T-cell (primary cell): ENCODE measurements at regions not wholly inside any gene's neighbourhood (a gene's known extent, or its start where the extent isn't known, plus 50 kb on each side); places are given as distances from the start of the nearest gene placed in this dataset.
"Not testable (repeated sequence)": the region's sequence is repeated elsewhere in the genome, so short reads cannot be mapped to it uniquely, and the experiment has no call there.

Experiments
- ATAC-seq, 4 experiments: fragments of 200-7000 bp in 3 of 4; fragments of 150-1000 bp in 1 of 4; cut with Tn5 transposase; replicated peaks in 1 of 4; 1 replicate in 3 of 4; 2 replicates in 1 of 4; pipeline ENCODE4 v1.10.0; 2021; ENCODE audit warnings: moderate library complexity in 3 of 4, mild to moderate bottlenecking in 2 of 4, moderate number of reproducible peaks in 1 of 4
- CTCF ChIA-PET, 2 donors: fragments of 300-600 bp; sonication (Branson Sonifier 250); formaldehyde crosslinking; loops; one replicate each; lab custom pipeline; 2022; ENCODE audit warnings: antibody characterized with exemption in 2 of 2; lab: Charles Lee
- POLR2A ChIA-PET, 2 donors: fragments of 300-600 bp; sonication (Branson Sonifier 250); formaldehyde crosslinking; loops; one replicate each; lab custom pipeline; 2022; ENCODE audit warnings: antibody characterized with exemption in 2 of 2; lab: Charles Lee
- DNase-seq, 35 experiments: peaks; one replicate each; pipeline versions ENCODE4 v3.0.0 to v3.0.0-alpha.2; 2013 to 2023
- H3K27ac ChIP-seq: one replicate; pipeline ENCODE4 v1.5.1; 2013; ENCODE audit warnings: low read length
- H3K27me3 ChIP-seq, 2 experiments: replicated peaks in 1 of 2; 1 replicate in 1 of 2; 2 replicates in 1 of 2; pipeline versions ENCODE4 v1.6.1 to v1.7.0; 2013; ENCODE audit warnings: low read length in 1 of 2, mixed read lengths in 1 of 2; ENCODE audit not compliant: control insufficient read depth in 2 of 2, insufficient read depth in 2 of 2; ENCODE audit errors: extremely low read depth in 1 of 2
- H3K36me3 ChIP-seq, 2 donors: 1 replicate in 1 of 2; 2 replicates in 1 of 2; pipeline versions ENCODE4 v1.6.1 to v1.7.0; 2013; ENCODE audit warnings: low read length in 1 of 2; ENCODE audit not compliant: control insufficient read depth in 2 of 2, insufficient read depth in 1 of 2; ENCODE audit errors: extremely low read depth in 1 of 2
- H3K4me1 ChIP-seq, 2 experiments: 1 replicate in 1 of 2; 2 replicates in 1 of 2; pipeline versions ENCODE4 v1.6.1 to v1.7.0; 2013; ENCODE audit warnings: low read length in 2 of 2, mixed read lengths in 1 of 2; ENCODE audit not compliant: insufficient read depth in 2 of 2, control insufficient read depth in 1 of 2; ENCODE audit errors: extremely low read depth in 1 of 2
- H3K4me3 ChIP-seq, 2 donors: 1 replicate in 1 of 2; 2 replicates in 1 of 2; pipeline versions ENCODE4 v1.5.1 to v1.7.0; 2013; ENCODE audit warnings: mild to moderate bottlenecking in 2 of 2, low read length in 1 of 2, moderate library complexity in 1 of 2; ENCODE audit not compliant: control insufficient read depth in 1 of 2; ENCODE audit errors: extremely low read depth in 1 of 2
- H3K9me3 ChIP-seq: 2 replicates; pipeline ENCODE4 v1.7.0; 2013
- H3K27ac Mint-ChIP-seq, 2 donors: one replicate each; pipeline ENCODE4 v1.8.0; 2020 to 2021; ENCODE audit warnings: mild to moderate bottlenecking in 2 of 2, mixed read lengths in 2 of 2
- H3K27me3 Mint-ChIP-seq, 2 donors: one replicate each; pipeline ENCODE4 v1.8.0; 2021 to 2022; ENCODE audit warnings: mixed read lengths in 2 of 2
- H3K36me3 Mint-ChIP-seq: one replicate; pipeline ENCODE4 v1.8.0; 2021; ENCODE audit warnings: mixed read lengths
- H3K4me1 Mint-ChIP-seq, 3 donors: one replicate each; pipeline ENCODE4 v1.8.0; 2020 to 2022; ENCODE audit warnings: mixed read lengths in 3 of 3, mild to moderate bottlenecking in 1 of 3
- H3K4me3 Mint-ChIP-seq, 3 donors: one replicate each; pipeline ENCODE4 v1.8.0; 2020 to 2022; ENCODE audit warnings: mild to moderate bottlenecking in 3 of 3, mixed read lengths in 3 of 3, moderate library complexity in 3 of 3
- H3K9me3 Mint-ChIP-seq, 3 donors: one replicate each; pipeline ENCODE4 v1.8.0; 2020 to 2022; ENCODE audit warnings: mixed read lengths in 3 of 3
- WGBS: methylation state at CpG from one replicate; pipeline ENCODE4 v1.1.5; 2013; ENCODE audit warnings: missing lambda C conversion rate; ENCODE audit not compliant: insufficient coverage; 5-methylcytosine and 5-hydroxymethylcytosine counted together

GRCh38 chr7:17097668-17098297 is 200.7 kb upstream of the AHR start:
- CTCF ChIA-PET = no interaction called here

DNA sequence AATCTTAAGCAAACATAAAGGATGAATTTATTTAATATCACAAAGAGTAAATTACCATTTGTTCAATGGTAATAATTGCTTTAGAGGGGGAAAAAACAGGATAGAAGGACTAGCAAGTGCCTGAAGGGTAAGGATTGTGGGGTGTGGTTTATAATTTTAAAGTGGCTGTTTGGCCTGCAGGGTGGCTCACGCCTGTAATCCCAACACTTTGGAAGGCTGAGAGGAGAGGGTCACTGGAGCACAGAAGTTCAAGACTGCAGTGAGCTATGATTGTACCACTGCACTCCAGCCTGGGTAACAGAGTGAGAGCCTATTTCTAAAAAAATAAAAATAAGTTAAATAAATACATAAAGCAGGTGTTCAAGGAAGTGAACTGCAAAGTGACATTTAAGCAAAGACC is 199.9 kb upstream of the AHR start:
- ChIA-PET POLR2A (no interaction called here), CTCF (no interaction called here)
- H3K36me3 Mint-ChIP-seq = no peaks in the 10 kb centered on the region
- H3K4me3 Mint-ChIP-seq = no peak overlapping the region
- Histone ChIP-seq H3K4me1 (no peaks in the 10 kb centered on the region), H3K27ac (no peak overlapping the region), H3K9me3 (no peaks in the 10 kb centered on the region), H3K36me3 (no peaks in the 10 kb centered on the region), H3K27me3 (no peaks in the 10 kb centered on the region), H3K4me3 (no peak overlapping the region)
- no peak overlapping the region for H3K27ac Mint-ChIP-seq
- 100% methylated on average over 1 of the region's 1 CpG for WGBS
- H3K27me3 Mint-ChIP-seq = no peaks in the 10 kb centered on the region
- ATAC-seq (no peak), DNase-seq (no peak)
- H3K4me1 Mint-ChIP-seq = peaks cover 0 to 9% (median 0%) of the 10 kb centered on the region in 3 donors
- H3K9me3 Mint-ChIP-seq = no peaks in the 10 kb centered on the region

More at GRCh38 chr7:17097668-17098297, 200.7 kb upstream of the AHR start:
- Mint-ChIP-seq H3K27ac (no peak overlapping the region), H3K36me3 (no peaks in the 10 kb centered on the region), H3K27me3 (no peaks in the 10 kb centered on the region), H3K4me1 (peaks cover 0 to 9% (median 0%) of the 10 kb centered on the region in 3 donors), H3K4me3 (no peak overlapping the region), H3K9me3 (no peaks in the 10 kb centered on the region)
- Histone ChIP-seq H3K4me1 (no peaks in the 10 kb centered on the region), H3K4me3 (no peak overlapping the region), H3K9me3 (no peaks in the 10 kb centered on the region), H3K27me3 (no peaks in the 10 kb centered on the region), H3K36me3 (no peaks in the 10 kb centered on the region), H3K27ac (no peak overlapping the region)
- ATAC-seq (no peak), DNase-seq (no peak)
- POLR2A ChIA-PET = no interaction called here
- WGBS = 69% methylated on average over 2 of the region's 7 CpGs

DNA sequence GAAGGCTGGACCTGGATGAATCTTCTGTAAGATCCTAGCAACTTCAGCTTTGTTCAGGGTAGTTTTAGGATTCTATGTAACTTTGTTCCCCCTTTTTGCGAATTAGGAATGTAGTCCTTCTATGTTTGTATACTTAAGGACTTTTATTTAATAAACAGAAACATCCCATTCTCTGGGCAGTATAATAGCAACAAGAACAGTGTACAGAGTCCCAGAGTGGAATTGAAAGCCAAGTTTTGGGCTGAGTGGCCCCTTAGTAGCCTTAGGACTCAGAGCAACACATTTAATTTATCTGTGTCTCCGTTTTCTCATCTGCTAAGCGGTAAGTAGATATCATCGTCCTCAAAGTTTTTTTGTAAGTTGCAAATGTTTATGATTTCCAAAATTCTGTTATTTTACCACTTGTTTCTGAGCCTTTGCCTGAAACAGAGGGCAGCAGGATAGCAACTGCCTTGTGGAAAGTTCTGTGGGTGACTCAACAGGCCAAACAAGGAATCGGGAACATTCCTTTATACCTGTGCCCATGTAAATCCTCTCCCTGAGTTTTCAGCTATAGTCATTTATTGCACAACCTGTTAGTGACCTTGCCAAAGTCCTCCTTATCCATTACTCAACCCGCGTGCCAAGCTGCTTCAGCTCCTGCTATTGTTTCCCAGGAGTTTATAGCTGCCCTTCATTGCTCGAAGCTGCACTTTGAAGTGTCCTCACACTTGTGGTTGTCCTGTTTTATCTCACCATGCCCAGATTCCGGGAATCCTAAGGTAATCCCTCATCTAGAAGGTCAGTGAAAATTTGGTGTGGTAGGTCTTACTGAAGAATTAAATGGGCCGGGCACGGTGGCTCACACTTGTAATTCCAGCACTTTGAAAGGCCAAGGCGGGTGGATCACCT is 199.1 kb upstream of the AHR start:
- Mint-ChIP-seq H3K27ac (no peak overlapping the region), H3K36me3 (no peaks in the 10 kb centered on the region), H3K9me3 (no peaks in the 10 kb centered on the region), H3K4me1 (peaks cover 0 to 9% (median 0%) of the 10 kb centered on the region in 3 donors), H3K27me3 (no peaks in the 10 kb centered on the region), H3K4me3 (no peak overlapping the region)
- Histone ChIP-seq H3K9me3 (no peaks in the 10 kb centered on the region), H3K36me3 (no peaks in the 10 kb centered on the region), H3K27ac (no peak overlapping the region), H3K27me3 (no peaks in the 10 kb centered on the region), H3K4me1 (no peaks in the 10 kb centered on the region), H3K4me3 (no peak overlapping the region)
- ATAC-seq = no peak
- CTCF ChIA-PET = no interaction called here
- 95% methylated on average over 7 of the region's 12 CpGs for WGBS
- POLR2A ChIA-PET = no interaction called here
- no peak for DNase-seq

DNA sequence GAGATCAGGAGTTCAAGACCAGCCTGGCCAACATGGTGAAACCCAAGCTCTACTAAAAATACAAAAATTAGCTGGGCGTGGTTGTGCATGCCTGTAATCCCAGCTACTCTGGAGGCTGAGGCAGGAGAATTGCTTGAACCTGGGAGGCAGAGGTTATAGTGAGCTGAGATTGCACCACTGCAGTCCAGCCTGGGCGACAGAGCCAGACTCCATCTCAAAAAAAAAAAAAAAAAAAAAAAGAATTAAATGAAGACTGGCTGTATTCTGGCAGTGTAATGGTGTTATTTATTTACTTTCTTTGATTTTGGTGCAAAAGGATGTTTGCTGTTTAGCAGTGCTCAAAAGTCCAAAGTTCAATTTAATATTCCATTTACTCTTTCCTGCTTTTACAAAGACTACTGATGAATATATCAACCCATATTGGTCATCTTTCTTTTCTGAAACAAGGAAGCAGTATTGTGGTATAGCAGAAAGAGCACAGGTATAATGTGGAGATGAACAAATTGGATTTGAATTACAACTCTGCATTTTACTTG is 198.4 kb upstream of the AHR start:
- H3K36me3 ChIP-seq, H3K4me1 Mint-ChIP-seq, CTCF ChIA-PET, ATAC-seq, H3K27me3 ChIP-seq, H3K27me3 Mint-ChIP-seq, H3K27ac Mint-ChIP-seq, H3K9me3 ChIP-seq, DNase-seq, H3K4me3 ChIP-seq, H3K27ac ChIP-seq, H3K4me1 ChIP-seq, H3K9me3 Mint-ChIP-seq, H3K4me3 Mint-ChIP-seq, H3K36me3 Mint-ChIP-seq, POLR2A ChIA-PET: not testable (repeated sequence)
- WGBS = no CpG with 5 or more reads among the region's 2 CpGs

GRCh38 chr7:17101207-17101696 is 197.2 kb upstream of the AHR start:
- ChIA-PET CTCF (no interaction called here), POLR2A (no interaction called here)
- Histone ChIP-seq H3K9me3 (no peaks in the 10 kb centered on the region), H3K27ac (no peak overlapping the region), H3K27me3 (no peaks in the 10 kb centered on the region), H3K4me1 (no peaks in the 10 kb centered on the region), H3K4me3 (no peak overlapping the region), H3K36me3 (no peaks in the 10 kb centered on the region)
- Mint-ChIP-seq H3K4me1 (peaks cover 0 to 9% (median 0%) of the 10 kb centered on the region in 3 donors), H3K27me3 (no peaks in the 10 kb centered on the region), H3K36me3 (no peaks in the 10 kb centered on the region), H3K4me3 (no peak overlapping the region), H3K27ac (no peak overlapping the region), H3K9me3 (no peaks in the 10 kb centered on the region)
- WGBS = 94% methylated on average over 5 of the region's 6 CpGs
- no peak for DNase-seq
- ATAC-seq = no peak

GRCh38 chr7:17103170-17103569 is 195.3 kb upstream of the AHR start:
- no peaks in the 10 kb centered on the region for H3K36me3 Mint-ChIP-seq
- CTCF ChIA-PET = no interaction called here
- WGBS = no CpG with 5 or more reads among the region's 4 CpGs

More at GRCh38 chr7:17103170-17103569, 195.3 kb upstream of the AHR start:
- POLR2A ChIA-PET = no interaction called here
- ATAC-seq (no peak), DNase-seq (no peak)
- Mint-ChIP-seq H3K27ac (no peak overlapping the region), H3K27me3 (no peaks in the 10 kb centered on the region), H3K9me3 (no peaks in the 10 kb centered on the region), H3K4me1 (peaks cover 0 to 2% (median 0%) of the 10 kb centered on the region in 3 donors), H3K4me3 (no peak overlapping the region)
- Histone ChIP-seq H3K4me3 (no peak overlapping the region), H3K27me3 (no peaks in the 10 kb centered on the region), H3K4me1 (no peaks in the 10 kb centered on the region), H3K36me3 (no peaks in the 10 kb centered on the region), H3K27ac (no peak overlapping the region), H3K9me3 (no peaks in the 10 kb centered on the region)
